ENCODE measurements at regions not wholly inside any gene's neighbourhood (a gene's known extent, or its start where the extent isn't known, plus 50 kb on each side); places are given as distances from the start of the nearest gene placed in this dataset.

DNA sequence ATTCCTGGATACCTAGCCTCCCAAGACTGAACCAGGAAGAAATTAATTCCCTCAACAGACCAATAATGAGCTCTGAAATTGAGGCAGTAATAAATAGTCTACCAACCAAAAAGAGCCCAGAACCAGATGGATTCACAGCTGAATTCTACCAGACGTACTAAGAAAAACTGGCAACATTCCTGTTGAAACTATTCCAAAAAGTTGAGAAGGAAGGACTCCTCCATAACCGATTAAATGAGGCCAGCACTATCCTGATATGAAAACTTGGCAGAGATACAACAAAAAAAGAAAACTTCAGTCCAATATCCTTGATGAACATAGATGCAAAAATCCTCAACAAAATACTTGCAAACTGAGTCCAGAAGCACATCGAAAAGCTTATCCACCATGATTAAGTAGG lies 392.5 kb upstream of the GRAMD2B start:
- TF ChIP-seq POLR2AphosphoS5 (IDR thresholded peaks at IDR 0.05; ENCODE audit: low read depth, low read length): no peak
- no peak for TF ChIP-seq POLR2A (IDR thresholded peaks at IDR 0.05; ENCODE audit: low read depth, low read length)

Data from GM12892 (cell line).